DOHH2 (cell line): ENCODE measurements at regions not wholly inside any gene's neighbourhood (a gene's known extent, or its start where the extent isn't known, plus 50 kb on each side); places are given as distances from the start of the nearest gene placed in this dataset.

Source experiments
- H3F3A ChIP-seq: fragments of 200-600 bp; sonication (generic), shearing (Covaris generic); 2 replicates; pipeline ENCODE4 v1.6.0; 2016; ENCODE audit warnings: antibody characterized with exemption, mild to moderate bottlenecking; ENCODE audit not compliant: control insufficient read depth, insufficient read depth
- H3K27ac ChIP-seq: fragments of 200-600 bp; sonication (generic); 2 replicates; pipeline ENCODE4 v1.5.1; 2014; ENCODE audit warnings: low read depth, mild to moderate bottlenecking, low read length, moderate library complexity
- H3K27me3 ChIP-seq: fragments of 200-600 bp; sonication (generic); 2 replicates; pipeline ENCODE4 v1.6.1; 2014; ENCODE audit warnings: mild to moderate bottlenecking, low read length, mixed read lengths; ENCODE audit not compliant: control insufficient read depth
- H3K36me3 ChIP-seq: fragments of 200-600 bp; sonication (generic); 2 replicates; pipeline ENCODE4 v1.6.1; 2014; ENCODE audit warnings: mild to moderate bottlenecking, low read length, moderate library complexity, mixed read lengths; ENCODE audit not compliant: control insufficient read depth
- H3K4me1 ChIP-seq: fragments of 200-600 bp; sonication (generic); 2 replicates; pipeline ENCODE4 v1.6.1; 2014; ENCODE audit warnings: mild to moderate bottlenecking, low read length, mixed read lengths; ENCODE audit not compliant: control insufficient read depth
- H3K4me2 ChIP-seq: fragments of 200-600 bp; sonication (generic); 2 replicates; pipeline ENCODE4 v1.6.0; 2014; ENCODE audit warnings: mild to moderate bottlenecking, low read length, moderate library complexity
- H3K4me3 ChIP-seq: fragments of 200-600 bp; sonication (generic); 2 replicates; pipeline ENCODE4 v1.5.1; 2014; ENCODE audit warnings: mild to moderate bottlenecking, low read length, mixed read lengths
- H3K79me2 ChIP-seq: fragments of 200-600 bp; sonication (generic); 2 replicates; pipeline ENCODE4 v1.6.1; 2014; ENCODE audit warnings: mild to moderate bottlenecking, low read length, mixed read lengths; ENCODE audit not compliant: control insufficient read depth
- H3K9me2 ChIP-seq: fragments of 200-600 bp; sonication (generic); replicated peaks from 2 replicates; pipeline ENCODE4 v1.6.1; 2014; ENCODE audit warnings: mild to moderate bottlenecking, low read length, mixed read lengths; ENCODE audit not compliant: control insufficient read depth
- H3K9me3 ChIP-seq: fragments of 200-600 bp; sonication (generic); 2 replicates; pipeline ENCODE4 v1.6.1; 2014; ENCODE audit warnings: antibody characterized with exemption, low read length, mixed read lengths; ENCODE audit not compliant: control insufficient read depth, insufficient read depth
- H4K20me1 ChIP-seq: fragments of 200-600 bp; sonication (generic); 2 replicates; pipeline ENCODE4 v1.6.0; 2014; ENCODE audit warnings: low read depth, mild to moderate bottlenecking, antibody characterized with exemption, low read length, moderate library complexity; ENCODE audit not compliant: control insufficient read depth, insufficient read depth
- EZH2phosphoT487 ChIP-seq: fragments of 200-600 bp; sonication (generic); IDR thresholded peaks from 2 replicates; pipeline ENCODE4 v1.6.1; 2017; ENCODE audit warnings: borderline replicate concordance, mild to moderate bottlenecking, antibody characterized with exemption, low read length, moderate library complexity, mixed read lengths
- TF ChIP-seq, protein P1 (sequence below): fragments of 200-600 bp; sonication (generic); IDR thresholded peaks from one replicate; pipeline ENCODE4 v1.5.1; 2014; ENCODE audit warnings: antibody characterized with exemption, mild to moderate bottlenecking, low read depth, low read length; ENCODE audit not compliant: poor library complexity, severe bottlenecking

DNA sequence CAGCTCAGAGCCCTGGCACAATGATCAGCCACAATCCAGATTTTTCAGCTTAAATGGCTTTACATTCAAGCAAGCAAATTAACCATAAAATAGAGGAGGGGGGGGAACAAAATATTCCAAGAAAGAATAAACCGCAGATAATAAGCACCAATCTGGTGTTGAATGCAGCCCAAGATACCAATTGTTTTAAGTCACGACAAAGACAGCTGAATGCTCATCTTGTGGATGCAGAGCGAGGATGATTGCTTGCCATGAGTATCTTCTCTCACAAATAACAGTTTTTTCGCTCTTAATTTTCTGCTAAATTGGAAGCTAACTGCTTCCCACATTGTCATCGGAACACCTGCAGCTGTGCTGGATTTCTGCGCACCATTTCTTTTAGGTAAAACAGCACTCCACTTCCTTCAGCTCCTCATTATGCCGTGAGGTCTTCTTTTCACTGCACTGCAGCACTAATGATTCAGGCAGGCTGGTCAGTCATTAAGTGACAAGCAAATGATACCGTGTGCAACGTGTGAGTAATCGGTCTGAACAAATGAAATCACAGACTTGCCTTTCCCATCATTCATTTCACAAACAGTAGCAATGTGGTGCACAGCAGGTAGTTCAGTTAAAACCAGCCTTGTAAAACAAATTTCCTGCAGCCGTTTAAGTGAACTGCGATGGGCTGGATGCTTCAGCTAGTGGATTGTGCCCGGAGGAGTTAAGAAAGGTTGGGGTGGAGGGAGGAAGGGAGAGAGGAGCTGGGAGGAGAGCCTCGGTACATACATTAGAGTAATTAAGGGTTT is 106.4 kb upstream of the CDCA7L start:
- Histone ChIP-seq H3K27me3 (peaks cover 27% of the 10 kb centered on the region), H3K36me3 (no peaks in the 10 kb centered on the region), H3K4me2 (no peak overlapping the region), H3K27ac (no peak overlapping the region), H3F3A (no peaks in the 10 kb centered on the region), H3K9me3 (no peaks in the 10 kb centered on the region), H3K79me2 (no peaks in the 10 kb centered on the region), H3K4me1 (no peaks in the 10 kb centered on the region), H3K4me3 (no peak overlapping the region), H4K20me1 (no peaks in the 10 kb centered on the region), H3K9me2 (no peaks in the 10 kb centered on the region)
- no peak for TF ChIP-seq EZH2phosphoT487
- TF ChIP-seq, protein P1, sequence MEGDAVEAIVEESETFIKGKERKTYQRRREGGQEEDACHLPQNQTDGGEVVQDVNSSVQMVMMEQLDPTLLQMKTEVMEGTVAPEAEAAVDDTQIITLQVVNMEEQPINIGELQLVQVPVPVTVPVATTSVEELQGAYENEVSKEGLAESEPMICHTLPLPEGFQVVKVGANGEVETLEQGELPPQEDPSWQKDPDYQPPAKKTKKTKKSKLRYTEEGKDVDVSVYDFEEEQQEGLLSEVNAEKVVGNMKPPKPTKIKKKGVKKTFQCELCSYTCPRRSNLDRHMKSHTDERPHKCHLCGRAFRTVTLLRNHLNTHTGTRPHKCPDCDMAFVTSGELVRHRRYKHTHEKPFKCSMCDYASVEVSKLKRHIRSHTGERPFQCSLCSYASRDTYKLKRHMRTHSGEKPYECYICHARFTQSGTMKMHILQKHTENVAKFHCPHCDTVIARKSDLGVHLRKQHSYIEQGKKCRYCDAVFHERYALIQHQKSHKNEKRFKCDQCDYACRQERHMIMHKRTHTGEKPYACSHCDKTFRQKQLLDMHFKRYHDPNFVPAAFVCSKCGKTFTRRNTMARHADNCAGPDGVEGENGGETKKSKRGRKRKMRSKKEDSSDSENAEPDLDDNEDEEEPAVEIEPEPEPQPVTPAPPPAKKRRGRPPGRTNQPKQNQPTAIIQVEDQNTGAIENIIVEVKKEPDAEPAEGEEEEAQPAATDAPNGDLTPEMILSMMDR = no peak

- Histone ChIP-seq H3K4me3 (no peak overlapping the region), H3K27me3 (peaks cover 29% of the 10 kb centered on the region)
- TF ChIP-seq, protein P1 = no peak
- no peak for TF ChIP-seq EZH2phosphoT487
Observed at GRCh38 chr7:22049766-22050500, 104.2 kb upstream of the CDCA7L start.

DNA sequence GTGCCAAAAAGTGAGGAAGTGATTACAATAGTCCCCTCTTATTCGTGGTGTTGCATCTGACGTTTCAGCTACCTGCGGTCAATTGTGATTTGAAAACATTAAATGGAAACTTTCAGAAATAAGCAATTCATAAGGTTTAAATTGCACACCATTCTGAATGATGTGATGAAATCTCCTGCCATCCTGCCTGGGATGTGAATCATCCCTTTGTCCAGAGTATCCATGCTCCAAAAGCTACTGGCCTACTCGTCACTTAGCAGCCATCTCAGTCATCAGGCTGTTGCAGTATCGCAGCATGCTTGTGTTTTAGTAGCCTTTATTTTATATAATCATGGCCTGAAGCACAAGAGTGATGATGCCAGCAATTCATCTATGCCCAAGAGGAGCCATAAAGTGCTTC is 97.7 kb upstream of the CDCA7L start:
- Histone ChIP-seq H3K4me3 (no peak overlapping the region), H3K27ac (no peak overlapping the region), H3F3A (no peaks in the 10 kb centered on the region), H3K9me2 (no peaks in the 10 kb centered on the region), H3K36me3 (no peaks in the 10 kb centered on the region), H4K20me1 (no peaks in the 10 kb centered on the region), H3K79me2 (no peaks in the 10 kb centered on the region), H3K27me3 (peaks cover 22% of the 10 kb centered on the region), H3K4me2 (no peak overlapping the region), H3K9me3 (no peaks in the 10 kb centered on the region), H3K4me1 (no peaks in the 10 kb centered on the region)
- no peak for TF ChIP-seq EZH2phosphoT487
- TF ChIP-seq, protein P1 = no peak

More at GRCh38 chr7:22049766-22050500, 104.2 kb upstream of the CDCA7L start:
- no peaks in the 10 kb centered on the region for H3F3A ChIP-seq
- no peaks in the 10 kb centered on the region for H3K79me2 ChIP-seq
- no peaks in the 10 kb centered on the region for H3K9me3 ChIP-seq
- H3K27ac ChIP-seq = no peak overlapping the region
- no peaks in the 10 kb centered on the region for H3K9me2 ChIP-seq
- no peak overlapping the region for H3K4me2 ChIP-seq
- H3K36me3 ChIP-seq = no peaks in the 10 kb centered on the region
- no peaks in the 10 kb centered on the region for H3K4me1 ChIP-seq
- H4K20me1 ChIP-seq = no peaks in the 10 kb centered on the region
